Lower leg skin (tissue), 3 donors: ENCODE measurements at regions not wholly inside any gene's neighbourhood (a gene's known extent, or its start where the extent isn't known, plus 50 kb on each side); places are given as distances from the start of the nearest gene placed in this dataset.

Source experiments
- CTCF ChIP-seq, 3 donors: fragments of 450-650 bp; IDR thresholded peaks; one replicate each; pipeline ENCODE4 v1.5.1; 2016; ENCODE audit warnings: antibody characterized with exemption in 3 of 3, mild to moderate bottlenecking in 3 of 3, moderate library complexity in 2 of 3
- POLR2A ChIP-seq, 2 donors: fragments of 450-650 bp; IDR thresholded peaks; one replicate each; pipeline ENCODE4 v1.6.1; 2016 to 2017; ENCODE audit warnings: antibody characterized with exemption in 2 of 2, mild to moderate bottlenecking in 1 of 2, moderate library complexity in 1 of 2

- no peak for TF ChIP-seq POLR2A (IDR thresholded peaks at IDR 0.05)
- TF ChIP-seq CTCF (IDR thresholded peaks at IDR 0.05): no peak
Observed at GRCh38 chr19:33916792-33917191, 120.1 kb downstream of the KCTD15 start.
